Mesenchymal stem cell (in vitro differentiated cells and primary cell): ENCODE measurements at regions not wholly inside any gene's neighbourhood (a gene's known extent, or its start where the extent isn't known, plus 50 kb on each side); places are given as distances from the start of the nearest gene placed in this dataset.

Experiments used
- DNase-seq: peaks from one replicate; pipeline ENCODE4 v3.0.0-alpha.2; 2013
- H2AFZ ChIP-seq: one replicate; pipeline ENCODE4 v1.6.1; 2013; ENCODE audit warnings: low read depth, mild to moderate bottlenecking, control low read depth, inconsistent platforms, low read length, moderate library complexity
- H2AK5ac ChIP-seq: 2 replicates; pipeline ENCODE4 v1.6.1; 2013; ENCODE audit warnings: low read length, moderate library complexity, mild to moderate bottlenecking, inconsistent platforms; ENCODE audit not compliant: severe bottlenecking
- H2BK120ac ChIP-seq: one replicate; pipeline ENCODE4 v1.6.1; 2013; ENCODE audit warnings: low read depth, mild to moderate bottlenecking, inconsistent platforms, low read length, moderate library complexity
- H2BK12ac ChIP-seq, 2 experiments: one replicate each; pipeline ENCODE4 v1.6.1; 2013; ENCODE audit warnings: inconsistent platforms in 2 of 2, low read length in 2 of 2, mild to moderate bottlenecking in 2 of 2, moderate library complexity in 2 of 2, control low read depth in 1 of 2
- H2BK15ac ChIP-seq: one replicate; pipeline ENCODE4 v1.6.1; 2013; ENCODE audit warnings: mild to moderate bottlenecking, low read depth, inconsistent platforms; ENCODE audit not compliant: poor library complexity, severe bottlenecking
- H2BK5ac ChIP-seq: 2 replicates; pipeline ENCODE4 v1.6.1; 2013; ENCODE audit warnings: low read depth, mild to moderate bottlenecking, low read length, control low read depth, inconsistent platforms; ENCODE audit not compliant: poor library complexity, severe bottlenecking
- H3K14ac ChIP-seq, 2 experiments: one replicate each; pipeline ENCODE4 v1.6.1; 2013; ENCODE audit warnings: inconsistent platforms in 2 of 2, low read length in 2 of 2, control low read depth in 1 of 2, mild to moderate bottlenecking in 1 of 2, moderate library complexity in 1 of 2
- H3K18ac ChIP-seq, 2 experiments: one replicate each; pipeline ENCODE4 v1.6.1; 2013; ENCODE audit warnings: inconsistent platforms in 2 of 2, low read length in 2 of 2, control low read depth in 1 of 2, low read depth in 1 of 2, mild to moderate bottlenecking in 1 of 2
- H3K23ac ChIP-seq, 2 experiments: one replicate each; pipeline ENCODE4 v1.6.1; 2013; ENCODE audit warnings: inconsistent platforms in 2 of 2, low read length in 2 of 2, mild to moderate bottlenecking in 2 of 2, moderate library complexity in 2 of 2, control low read depth in 1 of 2
- H3K27ac ChIP-seq: 2 replicates; pipeline ENCODE4 v1.5.1; 2013; ENCODE audit warnings: mild to moderate bottlenecking, moderate library complexity, low read length, control low read depth, inconsistent platforms; ENCODE audit not compliant: poor library complexity, severe bottlenecking
- H3K27me3 ChIP-seq, 2 experiments: 2 replicates each; pipeline versions ENCODE4 v1.6.1 to v1.7.0; 2013; ENCODE audit warnings: low read length in 2 of 2, mild to moderate bottlenecking in 2 of 2, moderate library complexity in 2 of 2, control low read depth in 1 of 2, inconsistent platforms in 1 of 2; ENCODE audit not compliant: control insufficient read depth in 1 of 2, insufficient read depth in 1 of 2
- H3K36me3 ChIP-seq, 2 experiments: 2 replicates each; pipeline versions ENCODE4 v1.6.1 to v1.7.0; 2013; ENCODE audit warnings: low read length in 2 of 2, control low read depth in 1 of 2, inconsistent platforms in 1 of 2, low read depth in 1 of 2, mild to moderate bottlenecking in 1 of 2; ENCODE audit not compliant: insufficient read depth in 2 of 2, control insufficient read depth in 1 of 2
- H3K4ac ChIP-seq, 2 experiments: one replicate each; pipeline ENCODE4 v1.6.1; 2013; ENCODE audit warnings: inconsistent platforms in 2 of 2, low read length in 2 of 2, mild to moderate bottlenecking in 2 of 2, moderate library complexity in 2 of 2, control low read depth in 1 of 2, low read depth in 1 of 2
- H3K4me1 ChIP-seq: 2 replicates; pipeline ENCODE4 v1.6.1; 2013; ENCODE audit warnings: low read depth, low read length, control low read depth; ENCODE audit not compliant: control insufficient read depth, insufficient read depth
- H3K4me2 ChIP-seq: 2 replicates; pipeline ENCODE4 v1.6.1; 2013; ENCODE audit warnings: low read length, mild to moderate bottlenecking, inconsistent platforms; ENCODE audit not compliant: poor library complexity, severe bottlenecking
- H3K4me3 ChIP-seq, 2 experiments: 2 replicates each; pipeline versions ENCODE4 v1.5.1 to v1.7.0; 2013; ENCODE audit warnings: low read length in 2 of 2, mild to moderate bottlenecking in 2 of 2, control low read depth in 1 of 2, low read depth in 1 of 2; ENCODE audit not compliant: insufficient read depth in 1 of 2
- H3K79me1 ChIP-seq: replicated peaks from 2 replicates; pipeline ENCODE4 v1.6.1; 2013; ENCODE audit warnings: mild to moderate bottlenecking, control low read depth, low read length, inconsistent platforms; ENCODE audit not compliant: poor library complexity, severe bottlenecking
- H3K9ac ChIP-seq: 2 replicates; pipeline ENCODE4 v1.7.0; 2013; ENCODE audit warnings: mild to moderate bottlenecking, low read length, moderate library complexity
- H3K9me3 ChIP-seq: 2 replicates; pipeline ENCODE4 v1.7.0; 2013; ENCODE audit warnings: mild to moderate bottlenecking, low read length; ENCODE audit not compliant: control insufficient read depth
- H4K8ac ChIP-seq: one replicate; pipeline ENCODE4 v1.6.1; 2013; ENCODE audit warnings: inconsistent platforms, mild to moderate bottlenecking, low read length, moderate library complexity
- H4K91ac ChIP-seq: one replicate; pipeline ENCODE4 v1.6.1; 2013; ENCODE audit warnings: mild to moderate bottlenecking, low read length, inconsistent platforms
- WGBS: methylation state at CpG from one replicate; pipeline ENCODE4 v1.1.7; 2013; ENCODE audit warnings: mixed read lengths; 5-methylcytosine and 5-hydroxymethylcytosine counted together

DNA sequence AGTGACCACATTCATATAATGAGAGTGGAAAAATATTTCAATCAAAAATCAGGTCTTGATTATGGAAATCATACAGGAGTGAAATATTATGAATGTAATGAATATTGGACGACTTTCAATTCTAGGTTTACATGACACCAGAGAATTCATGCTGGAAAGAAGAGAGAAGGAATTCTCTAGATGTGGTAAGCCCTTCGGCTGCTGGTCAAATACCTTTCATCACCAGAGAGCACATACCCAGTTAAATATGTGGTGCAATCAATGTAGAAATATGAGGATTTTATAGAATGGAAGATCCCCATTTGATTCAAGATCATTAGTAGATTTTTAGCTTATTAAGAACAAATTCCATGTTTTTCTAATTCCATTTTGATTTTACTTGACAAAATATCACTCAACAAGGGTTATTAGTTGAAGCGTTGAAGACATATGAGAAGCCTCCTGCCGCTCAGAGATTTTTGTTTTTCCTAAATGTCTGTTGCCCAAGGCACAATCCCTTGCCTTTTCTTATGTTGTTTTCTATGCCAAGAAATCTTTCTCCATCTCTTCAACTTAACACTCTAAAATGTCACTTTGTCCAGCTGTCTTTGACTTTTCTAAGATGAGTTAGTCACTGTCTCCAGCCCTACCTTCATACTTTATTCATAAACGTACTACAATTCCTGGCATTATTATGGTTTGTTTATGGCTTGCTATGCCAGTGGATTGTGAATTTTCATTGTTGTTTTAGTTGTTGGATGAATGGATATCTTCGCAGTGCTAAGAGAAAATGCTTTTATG is 72.8 kb upstream of the ZDHHC17 start:
- WGBS, result 98% methylated on average over 4 of the region's 6 CpGs
- no peak overlapping the region for H3K4ac ChIP-seq
- H3K14ac ChIP-seq, result no peak overlapping the region

DNA sequence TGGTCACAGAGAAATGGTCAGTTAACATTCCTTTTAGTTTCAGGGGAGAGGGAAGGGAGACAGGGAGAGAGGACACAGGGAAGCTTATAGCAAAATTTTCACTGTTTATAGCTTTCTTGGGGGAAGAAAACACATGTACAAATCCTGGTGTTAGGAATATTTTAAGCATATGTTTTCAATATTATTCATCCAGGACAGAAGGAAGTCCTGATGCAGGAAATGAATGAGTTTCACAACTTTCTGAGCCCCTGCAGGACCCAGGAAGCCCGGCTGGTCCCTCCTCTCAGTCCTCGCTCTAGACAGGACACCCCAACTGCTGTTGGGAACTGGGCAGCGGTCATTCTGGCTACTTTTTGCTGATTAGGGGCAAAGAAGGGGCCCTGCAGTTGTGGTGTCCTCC is 71.1 kb upstream of the ZDHHC17 start:
- peak overlapping the region; percentile 5 for H3K27ac ChIP-seq
- H2AFZ ChIP-seq, result no peak overlapping the region
- no peak overlapping the region for H3K4me3 ChIP-seq
- no peak overlapping the region for H2BK15ac ChIP-seq
- no peak overlapping the region for H2BK5ac ChIP-seq
- no peaks in the 10 kb centered on the region for H3K27me3 ChIP-seq
- H3K4me1 ChIP-seq, result peaks cover 5% of the 10 kb centered on the region
- no peak overlapping the region for H3K23ac ChIP-seq
- H4K91ac ChIP-seq, result no peak overlapping the region
- no peak for DNase-seq
- H3K4ac ChIP-seq, result no peak overlapping the region
- no peak overlapping the region for H2BK120ac ChIP-seq
- H3K36me3 ChIP-seq, result no peaks in the 10 kb centered on the region
- H2BK12ac ChIP-seq, result no peak overlapping the region
- no peak overlapping the region for H3K14ac ChIP-seq
- H4K8ac ChIP-seq, result no peak overlapping the region
- no peaks in the 10 kb centered on the region for H3K79me1 ChIP-seq
- no peak overlapping the region for H3K4me2 ChIP-seq
- H3K9me3 ChIP-seq, result no peaks in the 10 kb centered on the region
- no peak overlapping the region for H3K18ac ChIP-seq
- no peak overlapping the region for H3K9ac ChIP-seq
- 58% methylated on average over 3 of the region's 3 CpGs for WGBS
- H2AK5ac ChIP-seq, result peak overlapping the region; percentile 4

More for the DNA sequence above, 72.8 kb upstream of the ZDHHC17 start:
- Histone ChIP-seq H4K91ac (no peak overlapping the region), H2AFZ (no peak overlapping the region), H3K79me1 (no peaks in the 10 kb centered on the region), H3K27ac (no peak overlapping the region), H3K36me3 (no peaks in the 10 kb centered on the region), H3K18ac (no peak overlapping the region), H4K8ac (no peak overlapping the region), H3K27me3 (no peaks in the 10 kb centered on the region), H3K23ac (no peak overlapping the region), H3K4me3 (no peak overlapping the region), H3K4me1 (peaks cover 6% of the 10 kb centered on the region), H2AK5ac (no peak overlapping the region), H2BK5ac (no peak overlapping the region), H2BK120ac (no peak overlapping the region), H3K4me2 (no peak overlapping the region), H3K9me3 (no peaks in the 10 kb centered on the region), H2BK12ac (no peak overlapping the region), H2BK15ac (no peak overlapping the region), H3K9ac (no peak overlapping the region)
- no peak for DNase-seq

DNA sequence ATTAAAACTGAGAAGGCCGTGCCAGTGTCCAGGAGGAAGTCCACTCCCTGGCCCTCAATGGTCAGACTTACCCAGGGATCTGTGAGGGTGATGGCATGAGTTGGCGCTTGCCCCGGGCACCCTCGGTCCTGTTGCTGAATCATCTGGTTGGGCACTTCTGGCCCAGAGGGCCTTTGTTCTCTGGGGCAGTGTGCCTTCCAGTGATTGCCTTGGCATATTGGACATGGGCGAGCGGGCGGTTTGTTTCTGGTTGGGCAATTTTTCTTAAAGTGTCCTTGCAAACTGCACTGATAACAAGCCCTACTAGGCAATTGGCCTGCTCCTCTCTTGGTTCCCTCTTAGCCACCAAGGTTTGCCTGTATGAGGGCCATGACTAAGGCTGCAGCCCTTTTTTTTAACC is 69.5 kb upstream of the ZDHHC17 start:
- Histone ChIP-seq H3K14ac (no peak overlapping the region), H3K4me3 (no peak overlapping the region), H4K8ac (no peak overlapping the region), H3K4me2 (no peak overlapping the region), H2AFZ (no peak overlapping the region), H4K91ac (no peak overlapping the region), H2AK5ac (no peak overlapping the region), H3K27ac (no peak overlapping the region), H3K36me3 (no peaks in the 10 kb centered on the region), H2BK15ac (peak overlapping the region; percentile 52), H3K27me3 (no peaks in the 10 kb centered on the region), H2BK12ac (no peak overlapping the region), H2BK5ac (no peak overlapping the region), H2BK120ac (no peak overlapping the region), H3K4ac (no peak overlapping the region), H3K79me1 (no peaks in the 10 kb centered on the region), H3K4me1 (peaks cover 7% of the 10 kb centered on the region), H3K9ac (no peak overlapping the region), H3K18ac (no peak overlapping the region), H3K23ac (no peak overlapping the region), H3K9me3 (no peaks in the 10 kb centered on the region)
- no peak for DNase-seq
- 99% methylated on average over 7 of the region's 7 CpGs for WGBS

DNA sequence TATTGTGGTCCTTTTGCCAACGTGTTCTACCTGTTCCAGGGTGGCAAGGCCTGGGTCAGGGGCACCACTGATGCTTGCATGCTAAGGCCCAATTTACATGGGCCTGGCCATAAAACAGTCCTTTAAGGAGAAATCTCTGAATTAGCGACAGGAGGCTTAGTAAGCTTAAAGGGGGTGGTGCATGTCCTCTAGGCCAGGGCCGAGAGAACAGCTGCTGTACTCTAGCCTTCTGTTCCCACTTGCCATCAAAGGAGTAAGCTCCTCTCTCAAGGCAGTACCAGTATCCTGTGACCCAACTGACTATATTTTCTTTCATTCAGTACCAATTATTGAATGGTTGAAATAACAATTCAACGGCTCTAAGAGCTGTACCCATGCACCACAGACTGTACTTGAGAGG is 67.7 kb upstream of the ZDHHC17 start:
- Histone ChIP-seq H3K4me3 (no peak overlapping the region), H3K18ac (no peak overlapping the region), H3K9me3 (no peaks in the 10 kb centered on the region), H2AK5ac (no peak overlapping the region), H3K14ac (peak overlapping the region in 1 of 2 experiments; percentile 27), H3K4me2 (no peak overlapping the region), H3K4me1 (peaks cover 7% of the 10 kb centered on the region), H3K79me1 (no peaks in the 10 kb centered on the region), H3K23ac (no peak overlapping the region), H2BK120ac (no peak overlapping the region), H4K8ac (no peak overlapping the region), H3K4ac (no peak overlapping the region), H2BK12ac (peak overlapping the region in 1 of 2 experiments; percentile 56), H3K27ac (no peak overlapping the region), H2BK5ac (no peak overlapping the region), H3K27me3 (no peaks in the 10 kb centered on the region), H2AFZ (no peak overlapping the region), H2BK15ac (no peak overlapping the region), H3K36me3 (no peaks in the 10 kb centered on the region), H3K9ac (no peak overlapping the region), H4K91ac (no peak overlapping the region)
- 94% methylated on average over 4 of the region's 4 CpGs for WGBS
- no peak for DNase-seq
